Astrocyte (in vitro differentiated cells and primary cell): ENCODE measurements at regions not wholly inside any gene's neighbourhood (a gene's known extent, or its start where the extent isn't known, plus 50 kb on each side); places are given as distances from the start of the nearest gene placed in this dataset.

ENCODE experiments used
- DNase-seq: peaks from one replicate; pipeline ENCODE4 v3.0.0-alpha.2; 2010; ENCODE audit warnings: low read depth
- FAIRE-seq: peaks from 2 replicates; lab custom pipeline; 2011; peaks lifted over from hg19 to GRCh38; lab: Jason Lieb, UNC
- H2AFZ ChIP-seq: 2 replicates; pipeline ENCODE4 v1.6.0; 2012; ENCODE audit warnings: low read depth, low read length, inconsistent platforms
- H3K27ac ChIP-seq: 2 replicates; pipeline ENCODE4 v1.5.1; 2011; ENCODE audit warnings: low read depth, low read length, inconsistent platforms
- H3K27me3 ChIP-seq: 2 replicates; pipeline ENCODE4 v1.6.0; 2011; ENCODE audit warnings: low read length, inconsistent platforms; ENCODE audit not compliant: insufficient read depth
- H3K36me3 ChIP-seq: 2 replicates; pipeline ENCODE4 v1.5.1; 2011; ENCODE audit warnings: low read length, inconsistent platforms; ENCODE audit not compliant: insufficient read depth
- H3K4me1 ChIP-seq: 2 replicates; pipeline ENCODE4 v1.5.1; 2011; ENCODE audit warnings: low read length, inconsistent platforms; ENCODE audit not compliant: insufficient read depth
- H3K4me2 ChIP-seq: 2 replicates; pipeline ENCODE4 v1.6.0; 2012; ENCODE audit warnings: low read length, inconsistent platforms
- H3K4me3 ChIP-seq: 2 replicates; pipeline ENCODE4 v1.5.1; 2011; ENCODE audit warnings: low read depth, mild to moderate bottlenecking, low read length, inconsistent platforms; ENCODE audit not compliant: insufficient read depth
- H3K79me2 ChIP-seq: 2 replicates; pipeline ENCODE4 v1.6.0; 2012; ENCODE audit warnings: mild to moderate bottlenecking, low read length, inconsistent platforms; ENCODE audit not compliant: insufficient read depth
- H3K9ac ChIP-seq: 2 replicates; pipeline ENCODE4 v1.6.0; 2012; ENCODE audit warnings: mild to moderate bottlenecking, low read length, inconsistent platforms
- H3K9me3 ChIP-seq: 2 replicates; pipeline ENCODE4 v1.5.1; 2012; ENCODE audit warnings: low read depth, mild to moderate bottlenecking, low read length, inconsistent platforms; ENCODE audit not compliant: insufficient read depth
- H4K20me1 ChIP-seq: 2 replicates; pipeline ENCODE4 v1.6.0; 2012; ENCODE audit warnings: low read length, inconsistent platforms; ENCODE audit not compliant: insufficient read depth
- H3K27ac Mint-ChIP-seq: one replicate; pipeline ENCODE4 v1.8.0; 2021; ENCODE audit warnings: mild to moderate bottlenecking, mixed read lengths; ENCODE audit not compliant: unreplicated experiment
- H3K27me3 Mint-ChIP-seq: one replicate; pipeline ENCODE4 v1.8.0; 2021; ENCODE audit warnings: low read depth, mixed read lengths; ENCODE audit not compliant: unreplicated experiment
- H3K36me3 Mint-ChIP-seq: one replicate; pipeline ENCODE4 v1.8.0; 2021; ENCODE audit warnings: low read depth, mixed read lengths; ENCODE audit not compliant: unreplicated experiment
- H3K4me1 Mint-ChIP-seq: one replicate; pipeline ENCODE4 v1.8.0; 2021; ENCODE audit warnings: low read depth, mixed read lengths; ENCODE audit not compliant: unreplicated experiment
- H3K4me3 Mint-ChIP-seq: one replicate; pipeline ENCODE4 v1.8.0; 2021; ENCODE audit warnings: mild to moderate bottlenecking, moderate library complexity, mixed read lengths; ENCODE audit not compliant: unreplicated experiment
- H3K9me3 Mint-ChIP-seq: one replicate; pipeline ENCODE4 v1.8.0; 2021; ENCODE audit warnings: mild to moderate bottlenecking, mixed read lengths; ENCODE audit not compliant: unreplicated experiment
- CTCF ChIP-seq: IDR thresholded peaks from 2 replicates; pipeline ENCODE4 v1.5.1; 2011; ENCODE audit warnings: low read depth, mild to moderate bottlenecking, inconsistent platforms, low read length, moderate library complexity; ENCODE audit not compliant: insufficient read depth
- EZH2 ChIP-seq: IDR thresholded peaks from 2 replicates; pipeline ENCODE4 v1.6.1; 2012; ENCODE audit warnings: mild to moderate bottlenecking, low read length, inconsistent platforms; ENCODE audit not compliant: insufficient read depth

GRCh38 chr20:19098806-19099578, 113.5 kb upstream of the SLC24A3 start:
- H3K4me1 ChIP-seq, result no peaks in the 10 kb centered on the region
- H3K36me3 ChIP-seq, result no peaks in the 10 kb centered on the region
- no peak overlapping the region for H3K27ac ChIP-seq
- H3K27me3 Mint-ChIP-seq, result no peaks in the 10 kb centered on the region
- no peak for FAIRE-seq
- no peak overlapping the region for H3K4me2 ChIP-seq
- H3K4me3 Mint-ChIP-seq, result no peak overlapping the region
- TF ChIP-seq CTCF (no peak), EZH2 (no peak)
- no peaks in the 10 kb centered on the region for H3K4me1 Mint-ChIP-seq
- H3K79me2 ChIP-seq, result no peaks in the 10 kb centered on the region
- no peak overlapping the region for H3K9ac ChIP-seq
- no peaks in the 10 kb centered on the region for H4K20me1 ChIP-seq
- H3K9me3 Mint-ChIP-seq, result peaks cover 1% of the 10 kb centered on the region
- no peak for DNase-seq
- no peak overlapping the region for H3K4me3 ChIP-seq
- H3K27ac Mint-ChIP-seq, result no peak overlapping the region
- no peaks in the 10 kb centered on the region for H3K27me3 ChIP-seq
- H2AFZ ChIP-seq, result no peak overlapping the region
- no peaks in the 10 kb centered on the region for H3K36me3 Mint-ChIP-seq
- peaks cover 4% of the 10 kb centered on the region for H3K9me3 ChIP-seq

DNA sequence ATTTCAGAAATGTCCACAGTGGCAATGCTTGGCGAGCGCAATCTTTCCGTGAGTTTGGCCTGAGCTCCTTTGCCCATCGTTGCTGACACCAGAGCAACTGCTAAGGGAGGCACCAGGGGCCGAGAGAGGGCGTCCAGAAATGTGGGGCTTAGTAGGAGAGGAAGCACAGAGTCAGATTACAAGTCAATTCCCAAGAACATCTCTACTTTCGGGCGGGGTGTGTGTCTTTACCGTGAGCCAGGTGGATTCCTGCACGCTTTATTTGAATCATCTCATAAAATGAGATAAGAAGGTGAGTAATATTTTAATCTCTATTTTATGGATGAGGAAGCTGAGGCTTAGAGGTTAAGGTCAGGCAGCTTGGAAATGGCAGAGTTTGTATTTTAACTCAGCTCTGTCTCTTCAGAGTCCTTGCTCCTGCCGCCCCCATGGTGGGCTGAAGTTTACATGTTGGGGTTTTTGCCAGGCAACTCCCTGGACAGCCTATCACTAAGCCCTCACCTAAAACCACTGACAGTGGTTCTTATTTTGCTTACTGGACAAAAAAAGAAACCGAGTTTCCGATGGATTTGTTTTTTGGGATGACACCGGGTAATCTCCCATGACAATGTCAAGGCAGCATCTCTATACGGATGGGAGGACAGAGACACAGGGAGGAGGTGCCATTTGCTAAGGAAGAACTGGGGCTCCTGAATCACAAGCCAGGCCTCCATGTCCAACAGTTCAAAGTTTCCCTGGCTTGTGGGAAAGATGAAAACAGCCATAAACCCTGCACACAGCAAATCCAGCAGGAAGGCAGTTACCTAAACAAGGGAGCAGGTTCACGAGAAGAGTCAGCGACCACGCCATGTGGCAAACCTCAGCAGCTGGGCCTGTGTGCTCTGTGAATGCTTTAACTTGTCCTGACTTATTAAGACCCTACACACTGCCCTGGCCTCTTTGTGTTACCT, 112.6 kb upstream of the SLC24A3 start:
- no peaks in the 10 kb centered on the region for H3K79me2 ChIP-seq
- H3K4me2 ChIP-seq, result no peak overlapping the region
- no peak overlapping the region for H3K9ac ChIP-seq
- no peaks in the 10 kb centered on the region for H3K4me1 ChIP-seq
- Mint-ChIP-seq H3K9me3 (peaks cover 1% of the 10 kb centered on the region), H3K36me3 (no peaks in the 10 kb centered on the region), H3K4me1 (no peaks in the 10 kb centered on the region), H3K27me3 (peaks cover 1% of the 10 kb centered on the region), H3K27ac (no peak overlapping the region), H3K4me3 (no peak overlapping the region)
- H3K27ac ChIP-seq, result no peak overlapping the region
- H3K36me3 ChIP-seq, result no peaks in the 10 kb centered on the region
- DNase-seq (no peak), FAIRE-seq (no peak)
- no peak for TF ChIP-seq CTCF
- TF ChIP-seq EZH2, result no peak
- no peak overlapping the region for H3K4me3 ChIP-seq
- H4K20me1 ChIP-seq, result no peaks in the 10 kb centered on the region
- H2AFZ ChIP-seq, result no peak overlapping the region
- peaks cover 4% of the 10 kb centered on the region for H3K9me3 ChIP-seq
- no peaks in the 10 kb centered on the region for H3K27me3 ChIP-seq
